SK-N-SH (cell line): ENCODE measurements at regions not wholly inside any gene's neighbourhood (a gene's known extent, or its start where the extent isn't known, plus 50 kb on each side); places are given as distances from the start of the nearest gene placed in this dataset.
A peak's percentile ranks its signal among the peaks of the same experiment; 100 is the strongest.

Experiments used
- CTCF ChIA-PET: fragments of 300-600, 350-600 bp; formaldehyde crosslinking; extraction: SDS; loops from one replicate; lab custom pipeline; 2021; lab: Yijun Ruan, JAX
- POLR2A ChIA-PET: fragments of 350-600 bp; sonication (Branson Sonifier 250); formaldehyde crosslinking; extraction: SDS; loops from one replicate; lab custom pipeline; 2020; ENCODE audit warnings: antibody characterized with exemption, inconsistent platforms; lab: Yijun Ruan, JAX
- DNase-seq: peaks from one replicate; pipeline ENCODE4 v3.0.0; 2012
- H2AFZ ChIP-seq: fragments of 200-600 bp; sonication (generic); 2 replicates; pipeline ENCODE4 v1.8.1; 2016; ENCODE audit warnings: antibody characterized with exemption, mild to moderate bottlenecking, low read depth
- H3F3A ChIP-seq: fragments of 200-600 bp; sonication (generic); replicated peaks from 2 replicates; pipeline ENCODE3; 2016; ENCODE audit warnings: antibody characterized with exemption, mild to moderate bottlenecking; ENCODE audit not compliant: insufficient read depth
- H3K27ac ChIP-seq, 2 experiments: fragments of 200-500 bp in 1 of 2; fragments of 200-600 bp in 1 of 2; sonication (Bioruptor generic) in 1 of 2; sonication (generic), shearing (Covaris generic) in 1 of 2; 2 replicates each; pipeline versions ENCODE4 v1.5.1 to v1.6.1; 2014 to 2016; ENCODE audit warnings: low read depth in 2 of 2, inconsistent platforms in 1 of 2, low read length in 1 of 2, mild to moderate bottlenecking in 1 of 2, mixed read lengths in 1 of 2
- H3K27me3 ChIP-seq: fragments of 200-600 bp; sonication (generic), shearing (Covaris generic); 2 replicates; pipeline ENCODE4 v1.6.1; 2016; ENCODE audit warnings: mixed run types; ENCODE audit not compliant: insufficient read depth
- H3K36me3 ChIP-seq, 2 experiments: fragments of 200-500 bp in 1 of 2; fragments of 200-600 bp in 1 of 2; sonication (Bioruptor generic) in 1 of 2; sonication (generic) in 1 of 2; replicated peaks in 1 of 2; 2 replicates each; pipeline versions ENCODE3 to v1.5.1; 2014 to 2016; ENCODE audit warnings: low read length in 1 of 2, mild to moderate bottlenecking in 1 of 2; ENCODE audit not compliant: insufficient read depth in 2 of 2, control insufficient read depth in 1 of 2
- H3K4me1 ChIP-seq, 2 experiments: fragments of 200-500 bp in 1 of 2; fragments of 200-600 bp in 1 of 2; sonication (Bioruptor generic) in 1 of 2; sonication (generic), shearing (Covaris generic) in 1 of 2; 2 replicates each; pipeline versions ENCODE4 v1.5.1 to v1.6.1; 2014 to 2016; ENCODE audit warnings: low read depth in 1 of 2, low read length in 1 of 2, mixed run types in 1 of 2; ENCODE audit not compliant: insufficient read depth in 2 of 2, control insufficient read depth in 1 of 2
- H3K4me2 ChIP-seq: fragments of 200-600 bp; sonication (generic), shearing (Covaris generic); 2 replicates; pipeline ENCODE4 v1.6.1; 2017; ENCODE audit warnings: mixed run types
- H3K4me3 ChIP-seq, 2 experiments: fragments of 200-500 bp in 1 of 2; fragments of 200-600 bp in 1 of 2; sonication (Bioruptor generic) in 1 of 2; sonication (generic), shearing (Covaris generic) in 1 of 2; 2 replicates each; pipeline versions ENCODE4 v1.5.1 to v1.8.1; 2014 to 2016; ENCODE audit warnings: low read depth in 2 of 2, inconsistent platforms in 1 of 2, low read length in 1 of 2, mild to moderate bottlenecking in 1 of 2, mixed read lengths in 1 of 2, moderate library complexity in 1 of 2
- H3K79me2 ChIP-seq: fragments of 200-600 bp; sonication (generic); 2 replicates; pipeline ENCODE4 v1.8.1; 2017; ENCODE audit warnings: mild to moderate bottlenecking; ENCODE audit not compliant: insufficient read depth
- H3K9ac ChIP-seq: fragments of 200-600 bp; sonication (generic); 2 replicates; pipeline ENCODE4 v1.6.1; 2017; ENCODE audit warnings: mixed run types
- H3K9me2 ChIP-seq: fragments of 200-600 bp; sonication (generic); 2 replicates; pipeline ENCODE4 v1.6.1; 2017; ENCODE audit warnings: mixed run types
- H3K9me3 ChIP-seq: fragments of 200-600 bp; sonication (generic); 2 replicates; pipeline ENCODE4 v1.6.1; 2017; ENCODE audit warnings: mixed run types, mild to moderate bottlenecking, moderate library complexity
- H4K20me1 ChIP-seq: fragments of 200-600 bp; sonication (generic); 2 replicates; pipeline ENCODE4 v1.6.1; 2017; ENCODE audit warnings: mild to moderate bottlenecking, mixed run types; ENCODE audit not compliant: insufficient read depth
- FOSL2 ChIP-seq: IDR thresholded peaks from 2 replicates; pipeline ENCODE4 v1.4.0; 2012; ENCODE audit warnings: low read depth, mild to moderate bottlenecking, moderate library complexity, borderline replicate concordance
- GATA2 ChIP-seq: sonication (generic); formaldehyde crosslinking; IDR thresholded peaks from 2 replicates; pipeline ENCODE4 v1.5.0; 2020; ENCODE audit warnings: mild to moderate bottlenecking, missing genetic modification reagents
- IRF3 ChIP-seq: fragments of 150-350 bp; IDR thresholded peaks from 2 replicates; pipeline ENCODE4 v1.6.1; 2016; ENCODE audit warnings: mild to moderate bottlenecking, low read depth, low read length
- POLR2AphosphoS5 ChIP-seq: IDR thresholded peaks from 2 replicates; pipeline ENCODE4 v1.6.1; 2012; ENCODE audit warnings: low read depth, low read length
- RCOR1 ChIP-seq: fragments of 150-350 bp; IDR thresholded peaks from 2 replicates; pipeline ENCODE4 v1.6.1; 2017; ENCODE audit warnings: antibody characterized with exemption, low read length
- RFX5 ChIP-seq: IDR thresholded peaks from 2 replicates; pipeline ENCODE4 v1.6.1; 2012; ENCODE audit warnings: mild to moderate bottlenecking, improper control_type of control experiment, low read length
- SMC3 ChIP-seq: IDR thresholded peaks from 2 replicates; pipeline ENCODE4 v1.6.1; 2012; ENCODE audit warnings: low read depth, low read length, improper control_type of control experiment
- TEAD4 ChIP-seq: IDR thresholded peaks from 2 replicates; pipeline ENCODE4 v1.4.0; 2012; ENCODE audit warnings: mild to moderate bottlenecking, borderline replicate concordance; ENCODE audit not compliant: insufficient read depth
- USF1 ChIP-seq: IDR thresholded peaks from 2 replicates; pipeline ENCODE4 v1.4.0; 2012; ENCODE audit warnings: low read depth, borderline replicate concordance
- WGBS: methylation state at CpG from one replicate; pipeline ENCODE4 v1.1.6; 2017; ENCODE audit warnings: low lambda C conversion rate; 5-methylcytosine and 5-hydroxymethylcytosine counted together

- Histone ChIP-seq H3K36me3 (no peaks in the 10 kb centered on the region), H3F3A (peaks cover 24% of the 10 kb centered on the region), H4K20me1 (no peaks in the 10 kb centered on the region), H3K4me1 (peaks cover 10 to 25% of the 10 kb centered on the region in 2 experiments; a peak in 3 of 4 replicates), H3K79me2 (no peaks in the 10 kb centered on the region), H3K4me2 (no peak overlapping the region), H3K9me3 (no peaks in the 10 kb centered on the region), H3K4me3 (no peak overlapping the region), H2AFZ (no peak overlapping the region), H3K9ac (no peak overlapping the region), H3K27ac (no peak overlapping the region), H3K27me3 (no peaks in the 10 kb centered on the region), H3K9me2 (no peaks in the 10 kb centered on the region)
- DNase-seq: no peak
- ChIA-PET CTCF (no interaction called here), POLR2A (no interaction called here)
- 65% methylated on average over 2 of the region's 2 CpGs for WGBS
- TF ChIP-seq IRF3: no peak
- TF ChIP-seq RFX5: no peak
- no peak for TF ChIP-seq GATA2 (CRISPR knock-in tag)
- no peak for TF ChIP-seq POLR2AphosphoS5
- no peak for TF ChIP-seq TEAD4
- TF ChIP-seq FOSL2: no peak
- TF ChIP-seq RCOR1: no peak
- no peak for TF ChIP-seq USF1
Measured at GRCh38 chr4:147336252-147336651, 144.6 kb upstream of the EDNRA start.

GRCh38 chr4:147339100-147339499, 141.8 kb upstream of the EDNRA start:
- H4K20me1 ChIP-seq: no peaks in the 10 kb centered on the region
- no peak overlapping the region for H2AFZ ChIP-seq
- TF ChIP-seq USF1 (no peak), SMC3 (no peak)
- H3K27me3 ChIP-seq: no peaks in the 10 kb centered on the region
- H3F3A ChIP-seq: peaks cover 22% of the 10 kb centered on the region
- ChIA-PET CTCF (interaction anchor here (1.6 kb wide), 1 partner anchor 16 kb away, joined by 4 read pairs; no protein-coding TSS in a partner anchor), POLR2A (no interaction called here)
- DNase-seq: no peak
- no peaks in the 10 kb centered on the region for H3K36me3 ChIP-seq
- no peaks in the 10 kb centered on the region for H3K79me2 ChIP-seq
- H3K9me2 ChIP-seq: no peaks in the 10 kb centered on the region
- H3K9me3 ChIP-seq: no peaks in the 10 kb centered on the region
- no peak overlapping the region for H3K9ac ChIP-seq
- no peak overlapping the region for H3K4me2 ChIP-seq
- H3K27ac ChIP-seq: peak overlapping the region; percentile 14 to 90; a peak in 1 of 4 replicates
- 58% methylated on average over 4 of the region's 4 CpGs for WGBS
- no peak overlapping the region for H3K4me3 ChIP-seq
- peaks cover 16 to 17% of the 10 kb centered on the region in 2 experiments; a peak in 3 of 4 replicates for H3K4me1 ChIP-seq
